ENCODE measurements at regions not wholly inside any gene's neighbourhood (a gene's known extent, or its start where the extent isn't known, plus 50 kb on each side); places are given as distances from the start of the nearest gene placed in this dataset.

DNA sequence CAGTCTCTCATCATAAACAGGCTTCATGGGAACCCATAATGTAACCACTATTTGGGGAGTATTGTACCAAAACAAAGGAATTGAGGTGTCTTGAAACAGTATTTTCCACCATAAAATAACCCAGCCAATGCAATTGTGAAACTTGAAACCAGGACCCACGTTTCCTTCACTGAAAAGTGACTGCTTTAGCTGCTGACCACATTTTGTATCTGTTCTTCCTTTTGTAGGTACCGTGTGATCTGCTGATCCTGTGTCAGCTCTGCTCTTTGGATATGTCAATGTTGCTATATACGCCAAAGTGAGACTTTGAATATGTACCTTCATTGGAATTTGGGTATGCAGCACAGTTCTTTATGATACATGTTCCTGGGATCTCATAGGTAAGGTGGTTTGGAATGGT is 95.1 kb upstream of the CNTN1 start:
- CTCF ChIA-PET: no interaction called here
- no peaks in the 10 kb centered on the region for H3K4me1 Mint-ChIP-seq
- H3K27me3 Mint-ChIP-seq (ENCODE audit: low read depth): no peaks in the 10 kb centered on the region
- H3K9me3 Mint-ChIP-seq: peaks cover 18% of the 10 kb centered on the region
- H3K36me3 Mint-ChIP-seq: no peaks in the 10 kb centered on the region
- no peak for DNase-seq (ENCODE audit: low spot score)
- POLR2A ChIA-PET: no interaction called here
- no peak overlapping the region for H3K27ac Mint-ChIP-seq
- no peak overlapping the region for H3K4me3 Mint-ChIP-seq
- ATAC-seq: no peak
- TF ChIP-seq, protein P1, sequence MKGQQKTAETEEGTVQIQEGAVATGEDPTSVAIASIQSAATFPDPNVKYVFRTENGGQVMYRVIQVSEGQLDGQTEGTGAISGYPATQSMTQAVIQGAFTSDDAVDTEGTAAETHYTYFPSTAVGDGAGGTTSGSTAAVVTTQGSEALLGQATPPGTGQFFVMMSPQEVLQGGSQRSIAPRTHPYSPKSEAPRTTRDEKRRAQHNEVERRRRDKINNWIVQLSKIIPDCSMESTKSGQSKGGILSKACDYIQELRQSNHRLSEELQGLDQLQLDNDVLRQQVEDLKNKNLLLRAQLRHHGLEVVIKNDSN (CRISPR knock-in tag; IDR thresholded peaks at IDR 0.05): no peak

DNA sequence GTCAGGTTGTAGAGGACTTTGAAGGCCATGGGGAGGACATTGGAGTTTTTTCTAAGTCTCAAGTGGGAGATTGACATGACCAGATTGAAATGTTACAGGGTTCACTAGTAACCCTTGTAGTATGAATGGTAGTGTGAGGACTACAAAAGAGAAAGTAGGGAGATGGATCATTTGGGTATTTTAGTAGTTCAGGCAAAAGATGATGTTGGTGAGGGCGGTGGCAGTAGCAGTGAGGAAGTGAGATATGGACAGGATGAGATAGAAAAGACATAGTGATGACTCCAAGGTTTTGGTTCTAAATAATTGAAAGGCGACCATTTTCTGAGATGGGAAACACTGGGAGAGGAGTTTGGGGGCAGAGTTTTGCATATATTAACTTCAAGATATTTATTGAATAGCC is 94.2 kb upstream of the CNTN1 start:
- DNase-seq (ENCODE audit: low spot score): no peak
- no peak overlapping the region for H3K4me3 Mint-ChIP-seq
- POLR2A ChIA-PET: no interaction called here
- CTCF ChIA-PET: no interaction called here
- H3K27ac Mint-ChIP-seq: no peak overlapping the region
- TF ChIP-seq ARID4B (CRISPR knock-in tag; IDR thresholded peaks at IDR 0.05; ENCODE audit: borderline replicate concordance): no peak
- no peak for TF ChIP-seq PREB (CRISPR knock-in tag; IDR thresholded peaks at IDR 0.05; ENCODE audit: borderline replicate concordance)
- H3K9me3 Mint-ChIP-seq: peaks cover 15% of the 10 kb centered on the region
- H3K36me3 Mint-ChIP-seq: no peaks in the 10 kb centered on the region
- no peak for ATAC-seq
- no peaks in the 10 kb centered on the region for H3K27me3 Mint-ChIP-seq (ENCODE audit: low read depth)
- no peaks in the 10 kb centered on the region for H3K4me1 Mint-ChIP-seq

- no peaks in the 10 kb centered on the region for H3K27me3 Mint-ChIP-seq (ENCODE audit: low read depth)
- TF ChIP-seq FOXP1 (CRISPR knock-in tag; IDR thresholded peaks at IDR 0.05; ENCODE audit: borderline replicate concordance) (no peak), ETV6 (CRISPR knock-in tag; IDR thresholded peaks at IDR 0.05) (no peak), RELA (CRISPR knock-in tag; IDR thresholded peaks at IDR 0.05; ENCODE audit: borderline replicate concordance) (no peak), ARID4B (CRISPR knock-in tag; IDR thresholded peaks at IDR 0.05; ENCODE audit: borderline replicate concordance) (no peak), CREB1 (CRISPR knock-in tag; IDR thresholded peaks at IDR 0.05) (no peak), FOXK1 (CRISPR knock-in tag; IDR thresholded peaks at IDR 0.05) (no peak), CBFB (CRISPR knock-in tag; IDR thresholded peaks at IDR 0.05; ENCODE audit: low read depth) (no peak), PRDM15 (CRISPR knock-in tag; IDR thresholded peaks at IDR 0.05) (no peak), GABPB1 (CRISPR knock-in tag; IDR thresholded peaks at IDR 0.05) (no peak), ZNF281 (CRISPR knock-in tag; IDR thresholded peaks at IDR 0.05) (no peak), E2F5 (CRISPR knock-in tag; IDR thresholded peaks at IDR 0.05) (no peak)
Measured at GRCh38 chr12:40602562-40602961, 89.7 kb upstream of the CNTN1 start.

More at GRCh38 chr12:40602562-40602961, 89.7 kb upstream of the CNTN1 start:
- peaks cover 23% of the 10 kb centered on the region for H3K9me3 Mint-ChIP-seq
- POLR2A ChIA-PET: no interaction called here
- CTCF ChIA-PET: no interaction called here
- no peak for DNase-seq (ENCODE audit: low spot score)
- H3K4me1 Mint-ChIP-seq: no peaks in the 10 kb centered on the region
- H3K4me3 Mint-ChIP-seq: no peak overlapping the region
- no peaks in the 10 kb centered on the region; the same call in 1 of the 2 replicates for H3K36me3 Mint-ChIP-seq
- ATAC-seq: no peak
- H3K27ac Mint-ChIP-seq: no peak overlapping the region
